Heart left ventricle (tissue), 16 donors: ENCODE measurements at regions not wholly inside any gene's neighbourhood (a gene's known extent, or its start where the extent isn't known, plus 50 kb on each side); places are given as distances from the start of the nearest gene placed in this dataset.

Experiments
- ATAC-seq, 4 donors: fragments of 200-7000 bp; cut with Tn5 transposase; one replicate each; pipeline ENCODE4 v1.9.1; 2020 to 2022; ENCODE audit warnings: moderate library complexity in 4 of 4, mild to moderate bottlenecking in 3 of 4, moderate number of reproducible peaks in 1 of 4
- DNase-seq, 5 donors: peaks; one replicate each; pipeline ENCODE4 v3.0.0-alpha.2; 2020
- H3K27ac ChIP-seq, 12 donors: fragments of 200-600 bp; sonication (generic) in 4 of 12; one replicate each; pipeline versions ENCODE4 v1.5.0 to v1.8.0; 2016 to 2022; ENCODE audit warnings: mild to moderate bottlenecking in 2 of 12
- H3K27me3 ChIP-seq, 9 donors: fragments of 200-600 bp; sonication (generic) in 2 of 9; one replicate each; pipeline versions ENCODE4 v1.5.1 to v1.8.0; 2016 to 2022; ENCODE audit warnings: mild to moderate bottlenecking in 3 of 9
- H3K36me3 ChIP-seq, 9 donors: fragments of 200-600 bp; sonication (generic) in 2 of 9; one replicate each; pipeline versions ENCODE4 v1.5.0 to v1.8.0; 2018 to 2022; ENCODE audit warnings: mild to moderate bottlenecking in 2 of 9
- H3K4me1 ChIP-seq, 12 donors: fragments of 200-600 bp; sonication (generic) in 4 of 12; one replicate each; pipeline versions ENCODE4 v1.5.0 to v1.8.0; 2016 to 2022; ENCODE audit warnings: mild to moderate bottlenecking in 3 of 12
- H3K4me3 ChIP-seq, 12 donors: fragments of 200-600 bp; sonication (generic) in 4 of 12; one replicate each; pipeline versions ENCODE4 v1.5.0 to v1.8.0; 2017 to 2022; ENCODE audit warnings: mild to moderate bottlenecking in 9 of 12, moderate library complexity in 4 of 12
- H3K9me3 ChIP-seq, 12 donors: fragments of 200-600 bp; sonication (generic) in 4 of 12; one replicate each; pipeline versions ENCODE4 v1.5.0 to v1.8.0; 2016 to 2022; ENCODE audit warnings: mild to moderate bottlenecking in 1 of 12
- CTCF ChIP-seq, 12 donors: fragments of 200-600 bp; sonication (generic) in 4 of 12; IDR thresholded peaks; one replicate each; pipeline versions ENCODE4 v1.5.0 to v1.8.0; 2018 to 2022; ENCODE audit warnings: antibody characterized with exemption in 12 of 12, mild to moderate bottlenecking in 5 of 12
- POLR2A ChIP-seq, 2 donors: fragments of 450-650 bp; IDR thresholded peaks; one replicate each; pipeline ENCODE4 v1.6.1; 2017; ENCODE audit warnings: antibody characterized with exemption in 2 of 2, mild to moderate bottlenecking in 2 of 2, moderate library complexity in 2 of 2
- WGBS, 4 donors: extraction: QIAGEN DNeasy Blood & Tissue Kit in 2 of 4; methylation state at CpG; one replicate each; pipeline versions ENCODE4 v1.1.5 to v1.1.7; 2013 to 2018; 5-methylcytosine and 5-hydroxymethylcytosine counted together
- intact Hi-C, 10 donors: fragments of 100-400 bp; cut with DNase I; formaldehyde crosslinking; loops; one replicate each; pipeline versions ENCODE4 v1.11.1 to v1.14.2; 2022
- donor health status: ischemic (EF 13 %, LVEDD 7.1; RV severe dilation, severe dysfunction).
- donor health status: healthy with polysubstance abuse.
- donor health status: DM: no; HTN: yes; CAD: no.
- donor health status: DM: no; HTN: no; CAD: no.
- donor health status: ischemic (EF 25% LVEDD 6.9; RV normal size, moderate dysfunction).
- donor health status: ischemic (EF 25% LVEDD 5.7; RV mildly dilated, moderate dysfunction).
- donor health status: healthy.
- donor health status: DM: yes; HTN: yes; CAD: no.
- donor health status: ischemic (EF 35%, LVEDD 5.7; RV mildly dilated, moderate dysfunction).
- donor health status: nonischemic (EF 11% LVEDD 7.7; RV severe dilation, severe dysfunction).
- donor health status: DM: yes; HTN: yes; CAD: no.
- donor health status: PGD.
- donor health status: ischemic (EF 29% LVEDD 5.4; RV normal size, mild dysfunction).
- donor health status: nonischemic (EF 23%, LVEDD 6.1; RV moderate dilation, normal function).

DNA sequence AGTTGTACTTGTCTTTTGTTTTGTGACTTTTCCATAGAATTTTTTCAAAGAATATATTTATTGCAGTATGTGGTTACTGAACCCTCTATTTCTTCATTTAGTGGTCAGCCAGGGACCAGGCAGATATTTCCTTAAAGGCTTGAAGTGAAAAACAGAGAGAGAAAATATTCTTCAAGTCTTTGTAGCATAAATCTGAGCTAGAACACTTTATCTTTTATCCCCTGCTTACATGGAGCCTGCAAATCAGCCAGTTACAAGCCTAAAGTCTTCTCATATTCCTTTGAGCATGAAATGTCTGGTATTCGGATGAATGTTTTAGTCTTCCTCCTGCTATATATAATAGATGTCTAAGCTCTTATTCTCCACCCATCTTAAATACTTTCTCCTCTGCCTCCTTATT is 1557.5 kb upstream of the ACVR2A start:
- Histone ChIP-seq H3K27me3 (no peaks in the 10 kb centered on the region), H3K4me3 (no peak overlapping the region), H3K4me1 (no peaks in the 10 kb centered on the region), H3K9me3 (peaks cover 0 to 20% (median 0%) of the 10 kb centered on the region in 12 donors), H3K27ac (no peak overlapping the region), H3K36me3 (no peaks in the 10 kb centered on the region)
- WGBS, 4 donors = 82 to 89% (median 87%) methylated on average over 1 of the region's 1 CpG
- TF ChIP-seq POLR2A (IDR thresholded peaks at IDR 0.05) = no peak
- no peak for TF ChIP-seq CTCF (IDR thresholded peaks at IDR 0.05)
- DNase-seq (no peak), ATAC-seq (no peak)
- intact Hi-C loops = no loop called here

DNA sequence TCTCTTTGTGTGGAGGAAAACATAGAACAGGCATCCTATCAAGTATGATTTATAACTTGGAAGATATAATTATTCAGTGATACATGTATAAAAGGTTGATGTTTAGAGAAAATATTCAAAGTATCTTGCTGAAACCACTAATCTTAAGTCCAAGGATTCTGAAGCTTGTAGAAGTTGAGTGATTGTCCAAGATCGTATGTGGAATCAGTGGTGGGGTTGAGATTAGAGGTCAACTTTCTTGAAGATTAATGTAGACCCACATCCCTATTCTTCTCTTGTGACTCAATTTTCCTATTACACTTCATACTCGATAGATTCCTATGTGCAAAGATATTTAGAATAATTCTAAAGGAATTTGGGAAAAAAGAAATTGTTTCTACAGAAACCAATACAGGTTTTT is 1565.9 kb upstream of the ACVR2A start:
- no peak for ATAC-seq
- no peak overlapping the region for H3K4me3 ChIP-seq
- no peaks in the 10 kb centered on the region for H3K4me1 ChIP-seq
- TF ChIP-seq CTCF (IDR thresholded peaks at IDR 0.05) (no peak), POLR2A (IDR thresholded peaks at IDR 0.05) (no peak)
- H3K9me3 ChIP-seq = no peaks in the 10 kb centered on the region
- no peaks in the 10 kb centered on the region for H3K27me3 ChIP-seq
- DNase-seq = no peak
- no peak overlapping the region for H3K27ac ChIP-seq
- no peaks in the 10 kb centered on the region for H3K36me3 ChIP-seq
- intact Hi-C loops = no loop called here
- 89 to 96% (median 91%) methylated on average over 2 of the region's 2 CpGs for WGBS, 4 donors

- intact Hi-C loops = no loop called here
- no peak for ATAC-seq
These were observed 1573.5 kb upstream of the ACVR2A start for GRCh38 chr2:146271131-146271831.

GRCh38 chr2:146270618-146271017 is 1574.2 kb upstream of the ACVR2A start:
- Histone ChIP-seq H3K27ac (no peak overlapping the region), H3K9me3 (no peaks in the 10 kb centered on the region), H3K4me1 (no peaks in the 10 kb centered on the region), H3K4me3 (no peak overlapping the region), H3K36me3 (no peaks in the 10 kb centered on the region), H3K27me3 (no peaks in the 10 kb centered on the region)
- no peak for DNase-seq
- intact Hi-C loops = no loop called here
- ATAC-seq = no peak
- TF ChIP-seq POLR2A (IDR thresholded peaks at IDR 0.05) (no peak), CTCF (IDR thresholded peaks at IDR 0.05) (no peak)

More at GRCh38 chr2:146271131-146271831, 1573.5 kb upstream of the ACVR2A start:
- DNase-seq = no peak
- Histone ChIP-seq H3K36me3 (no peaks in the 10 kb centered on the region), H3K4me1 (no peaks in the 10 kb centered on the region), H3K4me3 (no peak overlapping the region), H3K27me3 (no peaks in the 10 kb centered on the region), H3K9me3 (no peaks in the 10 kb centered on the region), H3K27ac (no peak overlapping the region)
- TF ChIP-seq CTCF (IDR thresholded peaks at IDR 0.05) = no peak
- TF ChIP-seq POLR2A (IDR thresholded peaks at IDR 0.05) = no peak
